ENCODE measurements at regions not wholly inside any gene's neighbourhood (a gene's known extent, or its start where the extent isn't known, plus 50 kb on each side); places are given as distances from the start of the nearest gene placed in this dataset.

DNA sequence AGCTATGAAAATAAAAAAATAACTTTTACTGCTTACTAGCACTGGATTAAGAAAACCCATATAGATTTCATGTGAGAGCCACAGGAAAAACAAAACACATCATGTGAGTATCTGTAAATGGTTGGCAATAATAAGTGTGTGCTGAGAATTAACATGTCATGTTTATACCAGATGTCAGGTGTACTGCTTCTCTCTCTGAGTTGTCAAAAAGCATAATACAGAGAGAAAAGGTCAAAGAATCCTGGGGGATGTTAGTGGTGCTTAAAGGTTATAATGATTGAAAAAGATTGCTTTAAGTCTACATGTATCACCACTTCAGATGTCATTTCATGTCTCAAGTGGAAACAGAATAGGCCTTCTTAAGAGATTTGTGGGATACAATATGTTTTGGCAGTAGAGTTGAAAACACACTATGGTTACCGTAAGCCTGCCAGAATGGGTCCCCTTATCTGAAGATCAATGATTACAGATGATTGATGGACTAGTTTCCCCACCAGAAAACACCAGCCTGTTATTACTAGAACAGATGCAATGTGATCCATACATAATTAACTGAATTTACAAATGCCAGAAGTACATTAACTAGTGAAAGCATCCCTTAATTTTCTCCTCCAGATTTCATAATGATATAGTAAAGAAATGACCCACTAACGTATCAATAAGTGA is 204.1 kb downstream of the CNTN3 start:
- H3K36me3 ChIP-seq: no peaks in the 10 kb centered on the region
- intact Hi-C loops (cut with DNase I; ENCODE audit: low total_unique reads): no loop called here

DNA sequence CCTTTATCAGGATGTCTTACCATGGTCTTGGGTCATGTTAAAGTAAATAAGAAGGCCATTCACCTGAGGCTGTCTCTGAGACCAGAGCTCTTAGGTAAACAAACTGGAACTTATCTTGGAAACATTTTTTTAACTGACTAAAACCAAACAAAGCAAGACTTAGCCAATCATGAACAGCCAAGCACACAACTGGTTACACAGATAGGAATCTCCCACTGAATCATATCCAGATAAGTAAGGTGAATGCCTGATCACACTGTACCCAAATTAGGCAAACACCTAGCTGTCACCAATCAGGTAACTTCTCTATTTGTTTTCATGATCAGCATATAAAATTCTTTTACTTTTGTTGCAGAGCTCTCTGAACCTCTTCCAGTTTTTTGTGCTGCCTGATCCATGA is 205.4 kb downstream of the CNTN3 start:
- Histone ChIP-seq H3K4me3 (no peak overlapping the region), H3K36me3 (no peaks in the 10 kb centered on the region), H3K27me3 (no peaks in the 10 kb centered on the region), H3K27ac (no peak overlapping the region), H3K9me3 (no peaks in the 10 kb centered on the region), H3K4me1 (no peaks in the 10 kb centered on the region)
- intact Hi-C loops (cut with DNase I; ENCODE audit: low total_unique reads): no loop called here
- no peak for DNase-seq
- TF ChIP-seq, protein P1, sequence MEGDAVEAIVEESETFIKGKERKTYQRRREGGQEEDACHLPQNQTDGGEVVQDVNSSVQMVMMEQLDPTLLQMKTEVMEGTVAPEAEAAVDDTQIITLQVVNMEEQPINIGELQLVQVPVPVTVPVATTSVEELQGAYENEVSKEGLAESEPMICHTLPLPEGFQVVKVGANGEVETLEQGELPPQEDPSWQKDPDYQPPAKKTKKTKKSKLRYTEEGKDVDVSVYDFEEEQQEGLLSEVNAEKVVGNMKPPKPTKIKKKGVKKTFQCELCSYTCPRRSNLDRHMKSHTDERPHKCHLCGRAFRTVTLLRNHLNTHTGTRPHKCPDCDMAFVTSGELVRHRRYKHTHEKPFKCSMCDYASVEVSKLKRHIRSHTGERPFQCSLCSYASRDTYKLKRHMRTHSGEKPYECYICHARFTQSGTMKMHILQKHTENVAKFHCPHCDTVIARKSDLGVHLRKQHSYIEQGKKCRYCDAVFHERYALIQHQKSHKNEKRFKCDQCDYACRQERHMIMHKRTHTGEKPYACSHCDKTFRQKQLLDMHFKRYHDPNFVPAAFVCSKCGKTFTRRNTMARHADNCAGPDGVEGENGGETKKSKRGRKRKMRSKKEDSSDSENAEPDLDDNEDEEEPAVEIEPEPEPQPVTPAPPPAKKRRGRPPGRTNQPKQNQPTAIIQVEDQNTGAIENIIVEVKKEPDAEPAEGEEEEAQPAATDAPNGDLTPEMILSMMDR (IDR thresholded peaks at IDR 0.05): no peak

More for the DNA sequence above, 204.1 kb downstream of the CNTN3 start:
- Histone ChIP-seq H3K27me3 (no peaks in the 10 kb centered on the region), H3K4me3 (no peak overlapping the region), H3K27ac (no peak overlapping the region), H3K9me3 (no peaks in the 10 kb centered on the region), H3K4me1 (no peaks in the 10 kb centered on the region)
- DNase-seq: no peak
- TF ChIP-seq, protein P1 (IDR thresholded peaks at IDR 0.05): no peak

DNA sequence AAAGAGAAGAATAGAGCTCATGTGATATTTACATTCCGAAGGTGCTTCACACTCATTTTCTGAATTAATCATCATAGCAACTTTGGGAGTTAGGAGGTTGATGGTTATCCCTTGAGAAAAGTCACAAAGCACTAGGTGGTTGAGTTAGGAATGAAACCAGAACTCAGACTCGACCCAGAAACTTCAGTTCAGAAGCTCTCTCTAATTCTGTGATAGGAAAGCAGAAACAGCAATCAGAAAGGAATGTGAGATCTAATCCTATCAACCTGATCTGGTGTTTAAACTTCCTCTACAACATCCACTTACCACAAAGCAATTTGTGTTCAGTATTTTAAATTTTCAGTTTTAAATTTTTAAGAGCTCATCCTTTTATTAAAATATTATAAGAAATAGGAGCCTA is 211.2 kb downstream of the CNTN3 start:
- intact Hi-C loops (cut with DNase I; ENCODE audit: low total_unique reads): no loop called here
- DNase-seq: no peak
- Histone ChIP-seq H3K36me3 (no peaks in the 10 kb centered on the region), H3K4me1 (no peaks in the 10 kb centered on the region), H3K9me3 (peaks cover 0 to 5% (median 0%) of the 10 kb centered on the region in 3 donors), H3K27ac (no peak overlapping the region), H3K4me3 (no peak overlapping the region), H3K27me3 (no peaks in the 10 kb centered on the region)
- TF ChIP-seq, protein P1 (IDR thresholded peaks at IDR 0.05): no peak

DNA sequence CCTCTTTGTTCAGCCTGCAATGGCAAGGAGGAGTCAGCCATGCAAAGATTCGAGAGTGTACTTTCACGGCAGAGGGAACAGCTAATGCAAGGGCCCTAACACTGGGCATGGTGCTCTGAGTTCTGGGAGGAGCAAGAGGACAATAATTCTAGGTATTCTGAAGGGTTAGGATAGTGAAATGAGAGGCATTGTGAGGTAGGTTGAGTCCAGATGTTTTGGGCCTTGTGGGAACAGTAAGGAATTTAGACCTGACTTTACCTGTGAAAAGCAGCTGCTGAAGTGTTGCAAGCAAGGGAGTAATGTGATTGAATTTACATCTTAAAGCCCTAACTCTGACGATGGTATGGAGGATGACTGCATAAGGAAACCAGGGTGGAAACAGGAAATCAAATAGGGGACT is 211.6 kb downstream of the CNTN3 start:
- H3K4me3 ChIP-seq: no peak overlapping the region
- no peaks in the 10 kb centered on the region for H3K36me3 ChIP-seq
- TF ChIP-seq, protein P1 (IDR thresholded peaks at IDR 0.05): no peak
- H3K4me1 ChIP-seq: no peaks in the 10 kb centered on the region
- H3K27me3 ChIP-seq: no peaks in the 10 kb centered on the region
- H3K9me3 ChIP-seq: peaks cover 0 to 5% (median 0%) of the 10 kb centered on the region in 3 donors
- DNase-seq: no peak
- intact Hi-C loops (cut with DNase I; ENCODE audit: low total_unique reads): no loop called here
- no peak overlapping the region for H3K27ac ChIP-seq

DNA sequence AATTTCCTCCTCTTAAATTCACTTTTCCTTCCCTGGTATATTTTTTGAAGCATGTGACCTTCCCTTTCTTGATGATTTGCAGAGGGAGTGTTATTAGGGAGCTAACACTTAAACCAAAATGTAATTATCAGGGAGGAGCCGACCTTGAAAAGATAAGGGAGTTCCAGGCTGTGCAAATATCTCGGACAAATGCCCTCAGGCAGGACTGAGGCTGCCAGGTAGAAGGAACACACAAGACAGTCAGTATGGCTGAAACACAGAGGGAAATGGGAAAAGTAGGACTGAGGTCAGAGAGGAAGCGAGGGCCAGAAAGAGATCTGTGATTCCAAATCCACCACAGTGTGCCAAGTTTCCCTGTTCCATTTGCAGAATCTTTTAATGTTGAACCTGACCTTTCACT is 221.0 kb downstream of the CNTN3 start:
- TF ChIP-seq, protein P1 (IDR thresholded peaks at IDR 0.05): no peak
- H3K27ac ChIP-seq: no peak overlapping the region
- intact Hi-C loops (cut with DNase I; ENCODE audit: low total_unique reads): no loop called here
- H3K4me3 ChIP-seq: no peak overlapping the region
- H3K27me3 ChIP-seq: no peaks in the 10 kb centered on the region
- peaks cover 0 to 9% (median 0%) of the 10 kb centered on the region in 4 donors for H3K4me1 ChIP-seq
- no peak for DNase-seq
- H3K9me3 ChIP-seq: peaks cover 0 to 8% (median 0%) of the 10 kb centered on the region in 3 donors
- no peaks in the 10 kb centered on the region for H3K36me3 ChIP-seq

All from tibial artery (tissue), 4 donors.